PC-3 (cell line): ENCODE measurements at regions not wholly inside any gene's neighbourhood (a gene's known extent, or its start where the extent isn't known, plus 50 kb on each side); places are given as distances from the start of the nearest gene placed in this dataset.

Experiments used
- ATAC-seq: fragments of 200-7000 bp; cut with Tn5 transposase; 2 replicates; pipeline ENCODE4 v1.9.1; 2020; ENCODE audit warnings: mild to moderate bottlenecking, moderate library complexity
- BruUV-seq: library from RNA; stranded (reverse); fragments of 400-500 nt; replicated peaks from 2 replicates; lab custom pipeline; 2021; lab: Mats Ljungman, UMichigan
- CTCF ChIA-PET: fragments of 300-600 bp; sonication (Branson Sonifier 250); formaldehyde crosslinking; loops from one replicate; lab custom pipeline; 2022; ENCODE audit warnings: antibody characterized with exemption; lab: Charles Lee
- POLR2A ChIA-PET: fragments of 300-600 bp; sonication (Branson Sonifier 250); formaldehyde crosslinking; loops from one replicate; lab custom pipeline; 2022; ENCODE audit warnings: antibody characterized with exemption; ENCODE audit not compliant: unreplicated experiment; lab: Charles Lee
- DNase-seq: peaks from one replicate; pipeline ENCODE4 v3.0.0-alpha.2; 2015
- H2AFZ ChIP-seq: fragments of 300-600 bp; sonication (generic); 2 replicates; pipeline ENCODE4 v1.6.0; 2016; ENCODE audit warnings: antibody characterized with exemption, low read length
- H3F3A ChIP-seq: fragments of 300-600 bp; sonication (generic); one replicate; pipeline ENCODE4 v1.6.0; 2017; ENCODE audit warnings: antibody characterized with exemption, low read length, control low read depth, mild to moderate bottlenecking; ENCODE audit not compliant: unreplicated experiment
- H3K27ac ChIP-seq: fragments of 300-600 bp; sonication (generic); 2 replicates; pipeline ENCODE4 v1.5.1; 2016; ENCODE audit warnings: mild to moderate bottlenecking, low read length
- H3K27me3 ChIP-seq: fragments of 300-600 bp; sonication (generic); 2 replicates; pipeline ENCODE4 v1.6.1; 2016; ENCODE audit warnings: low read length, mixed read lengths
- H3K36me3 ChIP-seq: fragments of 300-600 bp; sonication (generic); 2 replicates; pipeline ENCODE4 v1.6.1; 2016; ENCODE audit warnings: low read depth, mixed run types, low read length, mixed read lengths
- H3K4me1 ChIP-seq: fragments of 300-600 bp; sonication (generic); 2 replicates; pipeline ENCODE4 v1.5.1; 2016; ENCODE audit warnings: low read length; ENCODE audit not compliant: insufficient read depth
- H3K4me2 ChIP-seq: fragments of 300-600 bp; sonication (generic); 2 replicates; pipeline ENCODE4 v1.6.0; 2016; ENCODE audit warnings: low read length
- H3K4me3 ChIP-seq: fragments of 300-600 bp; sonication (generic); 2 replicates; pipeline ENCODE4 v1.5.1; 2016; ENCODE audit warnings: mild to moderate bottlenecking, low read length, mixed read lengths
- H3K79me2 ChIP-seq: fragments of 300-600 bp; sonication (generic); 2 replicates; pipeline ENCODE4 v1.6.1; 2017; ENCODE audit warnings: low read length, mixed read lengths
- H3K9ac ChIP-seq: fragments of 300-600 bp; sonication (generic); 2 replicates; pipeline ENCODE4 v1.6.0; 2016; ENCODE audit warnings: mild to moderate bottlenecking, low read length
- H3K9me2 ChIP-seq: fragments of 300-600 bp; sonication (generic); replicated peaks from 2 replicates; pipeline ENCODE4 v1.6.1; 2016; ENCODE audit warnings: mixed run types, low read length, mixed read lengths
- H3K9me3 ChIP-seq: fragments of 300-600 bp; sonication (generic); 2 replicates; pipeline ENCODE4 v1.6.1; 2016; ENCODE audit warnings: low read length, mixed read lengths
- H4K20me1 ChIP-seq: fragments of 300-600 bp; sonication (generic); 2 replicates; pipeline ENCODE4 v1.6.1; 2016; ENCODE audit warnings: low read length, mixed read lengths
- EZH2 ChIP-seq: fragments of 300-600 bp; sonication (generic); IDR thresholded peaks from one replicate; pipeline ENCODE4 v1.6.1; 2017; ENCODE audit warnings: antibody characterized with exemption, mild to moderate bottlenecking, low read length; ENCODE audit not compliant: unreplicated experiment
- EZH2phosphoT487 ChIP-seq: fragments of 300-600 bp; sonication (generic); IDR thresholded peaks from 2 replicates; pipeline ENCODE4 v1.6.1; 2018; ENCODE audit warnings: mild to moderate bottlenecking, antibody characterized with exemption, low read length, borderline replicate concordance
- intact Hi-C: fragments of 100-400 bp; cut with micrococcal nuclease; formaldehyde crosslinking; loops from 2 replicates; pipeline ENCODE4 v1.9.0; 2023
- TF ChIP-seq, protein P1 (sequence below): fragments of 300-600 bp; sonication (generic); conservative IDR thresholded peaks from 2 replicates; pipeline ENCODE4 v1.5.1; 2017; ENCODE audit warnings: antibody characterized with exemption, low read depth, mild to moderate bottlenecking, low read length

DNA sequence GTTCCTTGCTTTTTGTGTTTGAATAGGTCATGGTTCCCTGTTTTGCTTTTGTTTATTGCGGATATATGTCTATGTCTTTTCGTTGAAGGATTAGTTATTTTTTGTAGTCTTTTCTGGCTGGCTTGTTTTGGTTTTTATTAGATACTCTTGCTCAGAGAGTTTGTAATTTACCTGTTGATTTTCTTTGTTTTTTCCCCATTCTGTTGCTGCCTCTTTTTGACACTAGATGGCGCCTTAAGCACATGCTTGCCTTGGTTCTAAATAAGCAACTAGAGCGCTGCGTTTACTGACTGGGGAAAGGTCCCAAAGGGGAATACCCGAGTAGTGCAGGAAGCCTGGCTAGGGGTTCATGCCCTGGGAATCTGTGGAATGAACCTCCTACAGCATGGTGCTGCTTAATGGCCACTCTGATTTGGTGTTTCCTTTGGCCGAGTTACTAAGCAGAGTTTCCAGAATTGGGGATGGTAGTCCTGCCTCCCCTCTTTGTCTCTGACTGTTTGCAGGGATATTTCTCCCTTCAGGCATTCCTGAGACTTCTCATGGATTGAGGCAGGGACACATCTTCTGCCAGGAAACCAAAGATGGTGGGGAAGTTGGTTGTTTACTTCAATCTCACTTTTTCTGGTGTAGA is 143.2 kb downstream of the PTPRU start:
- H3K27me3 ChIP-seq = peaks cover 12% of the 10 kb centered on the region
- CTCF ChIA-PET = no interaction called here
- H3K4me2 ChIP-seq = no peak overlapping the region
- no peak for ATAC-seq
- POLR2A ChIA-PET = no interaction called here
- H3K36me3 ChIP-seq = no peaks in the 10 kb centered on the region
- no peaks in the 10 kb centered on the region for H3K79me2 ChIP-seq
- no peak overlapping the region for H2AFZ ChIP-seq
- peaks cover 16% of the 10 kb centered on the region; the same call in 1 of the 2 replicates for H3K4me1 ChIP-seq
- no peak overlapping the region for H3K4me3 ChIP-seq
- no peak overlapping the region for H3K9ac ChIP-seq
- H3K9me3 ChIP-seq = peaks cover 16% of the 10 kb centered on the region
- TF ChIP-seq EZH2 (no peak), EZH2phosphoT487 (no peak)
- TF ChIP-seq, protein P1, sequence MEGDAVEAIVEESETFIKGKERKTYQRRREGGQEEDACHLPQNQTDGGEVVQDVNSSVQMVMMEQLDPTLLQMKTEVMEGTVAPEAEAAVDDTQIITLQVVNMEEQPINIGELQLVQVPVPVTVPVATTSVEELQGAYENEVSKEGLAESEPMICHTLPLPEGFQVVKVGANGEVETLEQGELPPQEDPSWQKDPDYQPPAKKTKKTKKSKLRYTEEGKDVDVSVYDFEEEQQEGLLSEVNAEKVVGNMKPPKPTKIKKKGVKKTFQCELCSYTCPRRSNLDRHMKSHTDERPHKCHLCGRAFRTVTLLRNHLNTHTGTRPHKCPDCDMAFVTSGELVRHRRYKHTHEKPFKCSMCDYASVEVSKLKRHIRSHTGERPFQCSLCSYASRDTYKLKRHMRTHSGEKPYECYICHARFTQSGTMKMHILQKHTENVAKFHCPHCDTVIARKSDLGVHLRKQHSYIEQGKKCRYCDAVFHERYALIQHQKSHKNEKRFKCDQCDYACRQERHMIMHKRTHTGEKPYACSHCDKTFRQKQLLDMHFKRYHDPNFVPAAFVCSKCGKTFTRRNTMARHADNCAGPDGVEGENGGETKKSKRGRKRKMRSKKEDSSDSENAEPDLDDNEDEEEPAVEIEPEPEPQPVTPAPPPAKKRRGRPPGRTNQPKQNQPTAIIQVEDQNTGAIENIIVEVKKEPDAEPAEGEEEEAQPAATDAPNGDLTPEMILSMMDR = peak; percentile 92
- H3K9me2 ChIP-seq = no peaks in the 10 kb centered on the region
- BruUV-seq = no TSS peak
- intact Hi-C loops = no loop called here
- DNase-seq = peak; percentile 66
- H4K20me1 ChIP-seq = no peaks in the 10 kb centered on the region
- H3K27ac ChIP-seq = no peak overlapping the region
- no peaks in the 10 kb centered on the region for H3F3A ChIP-seq
